ENCODE measurements at regions not wholly inside any gene's neighbourhood (a gene's known extent, or its start where the extent isn't known, plus 50 kb on each side); places are given as distances from the start of the nearest gene placed in this dataset.

DNA sequence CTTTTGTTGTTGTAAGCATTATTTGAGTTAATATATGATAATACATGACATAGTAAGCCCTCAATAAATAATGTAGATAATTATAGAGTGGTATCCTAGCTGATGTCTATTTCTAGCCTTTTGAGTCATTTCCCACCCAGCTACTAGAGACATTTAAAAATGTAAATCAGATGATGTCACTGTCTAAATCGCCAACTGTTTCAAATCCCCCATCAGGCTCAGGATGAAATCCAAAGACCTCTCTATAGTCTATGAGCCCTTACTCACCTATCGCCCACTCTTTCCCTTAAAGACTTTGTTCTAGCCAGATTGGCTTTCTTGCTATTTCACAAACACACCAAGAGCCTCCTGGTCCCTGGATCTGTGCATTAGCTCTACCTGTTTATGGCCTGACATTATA lies 135.4 kb upstream of the PLET1 start:
- TF ChIP-seq, protein P1, sequence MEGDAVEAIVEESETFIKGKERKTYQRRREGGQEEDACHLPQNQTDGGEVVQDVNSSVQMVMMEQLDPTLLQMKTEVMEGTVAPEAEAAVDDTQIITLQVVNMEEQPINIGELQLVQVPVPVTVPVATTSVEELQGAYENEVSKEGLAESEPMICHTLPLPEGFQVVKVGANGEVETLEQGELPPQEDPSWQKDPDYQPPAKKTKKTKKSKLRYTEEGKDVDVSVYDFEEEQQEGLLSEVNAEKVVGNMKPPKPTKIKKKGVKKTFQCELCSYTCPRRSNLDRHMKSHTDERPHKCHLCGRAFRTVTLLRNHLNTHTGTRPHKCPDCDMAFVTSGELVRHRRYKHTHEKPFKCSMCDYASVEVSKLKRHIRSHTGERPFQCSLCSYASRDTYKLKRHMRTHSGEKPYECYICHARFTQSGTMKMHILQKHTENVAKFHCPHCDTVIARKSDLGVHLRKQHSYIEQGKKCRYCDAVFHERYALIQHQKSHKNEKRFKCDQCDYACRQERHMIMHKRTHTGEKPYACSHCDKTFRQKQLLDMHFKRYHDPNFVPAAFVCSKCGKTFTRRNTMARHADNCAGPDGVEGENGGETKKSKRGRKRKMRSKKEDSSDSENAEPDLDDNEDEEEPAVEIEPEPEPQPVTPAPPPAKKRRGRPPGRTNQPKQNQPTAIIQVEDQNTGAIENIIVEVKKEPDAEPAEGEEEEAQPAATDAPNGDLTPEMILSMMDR (IDR thresholded peaks at IDR 0.05), result no peak
- TF ChIP-seq POLR2A (IDR thresholded peaks at IDR 0.05), result no peak

All from vagina (tissue), 2 donors.